Fibroblast of lung (primary cell): ENCODE measurements at regions not wholly inside any gene's neighbourhood (a gene's known extent, or its start where the extent isn't known, plus 50 kb on each side); places are given as distances from the start of the nearest gene placed in this dataset.

Source experiments
- CTCF ChIP-seq, 2 donors: IDR thresholded peaks in 1 of 2; conservative IDR thresholded peaks in 1 of 2; 1 replicate in 1 of 2; 2 replicates in 1 of 2; pipeline ENCODE4 v1.5.1; 2011 to 2012; ENCODE audit warnings: low read length in 2 of 2, control low read depth in 1 of 2, inconsistent platforms in 1 of 2, low read depth in 1 of 2, mild to moderate bottlenecking in 1 of 2
- EZH2 ChIP-seq: IDR thresholded peaks from 2 replicates; pipeline ENCODE4 v1.5.1; 2012; ENCODE audit warnings: low read length, control low read depth, mild to moderate bottlenecking; ENCODE audit errors: missing control alignments

DNA sequence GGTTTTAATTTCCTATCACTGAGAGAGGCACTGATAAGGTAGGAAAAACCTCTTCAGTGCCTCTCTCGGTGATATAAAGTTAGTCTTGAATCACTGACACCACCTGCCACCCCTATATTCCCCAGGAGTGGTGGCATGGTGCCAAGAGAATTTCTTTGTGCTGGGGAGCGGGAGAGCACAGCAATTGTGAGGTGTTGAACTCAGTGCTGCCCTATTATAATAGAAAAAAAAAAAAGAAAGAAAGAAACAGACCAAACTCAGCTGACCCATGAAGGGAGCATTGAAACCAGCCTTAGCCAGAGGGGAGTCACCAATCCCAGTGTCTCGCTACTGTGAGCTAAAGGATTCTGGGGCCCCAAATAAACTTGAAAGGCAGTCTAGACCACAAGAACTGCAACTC, 201.4 kb upstream of the STT3B start:
- TF ChIP-seq CTCF (conservative IDR thresholded peaks at IDR 0.05 in 1 of 2, IDR thresholded peaks at IDR 0.05 in 1 of 2; ENCODE audit: low read depth in 1 of 2, low read length in 2 of 2) (no peak), EZH2 (no peak)
